HG03432 (cell line): ENCODE measurements at regions not wholly inside any gene's neighbourhood (a gene's known extent, or its start where the extent isn't known, plus 50 kb on each side); places are given as distances from the start of the nearest gene placed in this dataset.
"Not testable (repeated sequence)": the region's sequence is repeated elsewhere in the genome, so short reads cannot be mapped to it uniquely, and the experiment has no call there.

Source experiments
- ATAC-seq: cut with Tn5 transposase; IDR thresholded peaks from one replicate; pipeline ENCODE4 v1.9.1; 2021; ENCODE audit warnings: mild to moderate bottlenecking, moderate library complexity; ENCODE audit not compliant: unreplicated experiment

- no peak for ATAC-seq
These were observed 699.0 kb upstream of the LUZP2 start for GRCh38 chr11:23797624-23798419.

DNA sequence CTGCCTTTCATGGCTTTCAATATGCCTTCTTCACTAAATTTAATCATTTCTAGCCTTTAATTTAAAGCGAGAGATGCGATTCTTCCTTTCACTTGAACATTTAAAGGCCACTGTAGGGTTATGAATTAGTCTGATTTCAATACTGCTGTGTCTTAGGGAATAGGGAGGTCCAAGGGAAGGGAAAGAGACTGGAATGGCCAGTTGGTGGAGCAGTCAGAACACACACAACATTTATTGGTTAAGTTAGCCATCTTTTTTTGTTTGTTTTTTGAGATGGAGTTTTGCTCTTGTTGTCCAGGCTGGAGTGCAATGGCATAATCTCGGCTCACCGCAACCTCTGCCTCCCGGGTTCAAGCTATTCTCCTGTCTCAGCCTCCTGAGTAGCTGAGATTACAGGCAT lies 662.5 kb upstream of the LUZP2 start:
- ATAC-seq = not testable (repeated sequence)

- ATAC-seq = no peak
These were observed 659.9 kb upstream of the LUZP2 start for GRCh38 chr11:23836981-23837380.

DNA sequence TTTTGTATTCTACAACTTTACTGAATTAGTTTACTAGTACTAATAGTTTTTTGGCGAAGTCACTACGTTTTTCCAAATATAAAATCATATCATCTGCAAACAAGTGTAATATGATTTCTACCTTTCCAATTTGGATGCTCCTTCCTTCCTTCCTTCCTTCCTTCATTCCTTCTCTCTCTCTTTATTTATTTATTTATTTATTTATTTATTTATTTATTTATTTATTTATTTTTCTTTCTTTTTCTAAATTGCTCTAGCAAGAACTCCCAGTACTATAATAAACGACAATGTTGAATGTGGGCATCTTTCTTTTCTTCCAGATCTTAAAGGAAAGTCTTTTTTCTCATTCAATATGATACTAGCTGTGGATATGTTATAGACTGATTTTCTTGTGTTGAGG lies 656.0 kb upstream of the LUZP2 start:
- ATAC-seq = no peak

GRCh38 chr11:23846902-23847422 lies 649.9 kb upstream of the LUZP2 start:
- no peak for ATAC-seq

GRCh38 chr11:23851216-23851615 lies 645.6 kb upstream of the LUZP2 start:
- ATAC-seq = no peak

- no peak for ATAC-seq
These were observed 640.2 kb upstream of the LUZP2 start for GRCh38 chr11:23856654-23857053.

DNA sequence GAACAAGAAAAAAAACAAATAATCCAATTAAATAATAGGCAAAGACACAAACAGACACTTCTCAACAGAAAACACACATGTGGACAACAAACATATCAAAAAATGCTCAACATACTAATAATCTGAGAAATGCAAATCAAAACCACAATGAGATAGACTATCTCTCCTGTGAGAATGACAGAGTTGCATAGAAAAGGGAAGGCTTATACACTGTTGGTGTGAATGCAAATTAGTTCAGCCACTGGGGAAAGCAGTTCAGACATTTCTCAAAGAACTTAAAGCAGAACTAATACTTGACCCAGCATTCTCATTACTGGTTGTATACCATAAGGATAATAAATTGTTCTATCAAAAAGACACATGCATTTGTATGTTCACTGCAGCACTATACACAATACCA lies 637.8 kb upstream of the LUZP2 start:
- ATAC-seq = no peak

- ATAC-seq = no peak
These were observed 635.2 kb upstream of the LUZP2 start for GRCh38 chr11:23861615-23862014.

DNA sequence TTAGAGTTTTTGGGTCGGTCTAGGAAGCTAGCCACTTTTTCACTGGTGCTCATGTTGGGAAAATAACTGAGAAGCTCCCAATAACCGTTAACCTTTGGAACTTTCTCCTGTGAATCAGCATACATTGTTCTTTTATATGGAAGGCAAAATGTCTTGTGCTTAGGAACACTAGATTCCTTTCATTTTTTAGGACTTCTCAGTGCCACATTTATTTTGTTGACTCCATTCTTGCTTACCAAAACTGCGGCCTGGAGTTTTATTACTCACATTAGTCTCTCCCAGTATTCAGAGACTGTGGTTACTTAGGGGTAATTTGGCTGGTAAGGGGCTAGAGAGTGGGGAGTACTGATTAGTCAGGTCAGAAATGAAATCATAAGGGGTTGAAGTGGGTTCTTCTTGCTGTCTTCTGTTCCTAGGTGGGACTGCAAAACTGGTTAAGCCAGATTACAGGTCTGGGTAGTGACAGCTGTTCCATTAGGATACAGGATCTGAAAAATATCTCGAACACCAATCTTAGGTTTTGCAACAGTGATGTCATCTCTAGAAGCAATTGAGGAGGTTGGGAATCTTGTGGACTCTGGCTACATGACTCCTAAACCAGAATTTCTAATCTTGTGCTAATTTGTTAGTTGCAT lies 631.4 kb upstream of the LUZP2 start:
- ATAC-seq = no peak

DNA sequence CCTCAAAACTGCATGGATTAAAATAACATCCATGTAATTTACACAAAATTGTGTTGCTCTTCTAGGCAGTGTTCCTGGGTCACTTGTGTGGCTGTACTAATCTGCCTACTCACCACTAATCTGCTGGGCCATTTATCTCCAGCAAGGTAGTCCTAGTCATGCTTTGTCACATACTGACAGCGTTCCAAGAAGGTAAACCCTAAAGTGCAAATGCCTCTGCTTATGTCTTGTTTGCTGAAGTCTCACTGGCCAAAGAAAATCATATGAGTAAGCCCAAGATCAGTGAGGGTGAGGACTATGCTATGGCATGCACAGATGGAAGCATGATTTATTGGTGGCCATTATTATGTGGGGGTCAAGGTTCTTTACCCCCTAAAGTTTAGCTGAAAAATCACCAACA lies 630.2 kb upstream of the LUZP2 start:
- ATAC-seq = no peak

DNA sequence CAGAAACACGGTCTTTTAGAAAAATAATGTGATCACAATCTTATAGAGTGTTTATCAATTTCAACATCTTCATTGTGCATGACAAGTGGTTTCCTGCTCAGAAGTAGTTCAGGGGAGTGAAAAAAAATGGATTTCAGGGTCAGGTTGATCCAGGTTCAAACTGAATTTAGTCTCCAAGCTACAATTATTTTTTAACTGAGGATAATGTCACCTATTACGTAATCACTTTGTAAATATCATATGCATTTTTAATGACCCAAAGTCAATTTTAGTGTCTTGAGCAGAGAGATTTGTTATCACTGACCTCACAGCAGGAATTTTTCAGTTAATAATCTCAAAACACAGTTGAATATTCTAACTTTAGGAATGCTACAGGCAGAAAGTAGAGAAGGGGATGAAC lies 627.2 kb upstream of the LUZP2 start:
- ATAC-seq = no peak

- no peak for ATAC-seq
These were observed 623.4 kb upstream of the LUZP2 start for GRCh38 chr11:23873406-23873805.

- ATAC-seq = no peak
These were observed 621.5 kb upstream of the LUZP2 start for GRCh38 chr11:23875176-23875850.

DNA sequence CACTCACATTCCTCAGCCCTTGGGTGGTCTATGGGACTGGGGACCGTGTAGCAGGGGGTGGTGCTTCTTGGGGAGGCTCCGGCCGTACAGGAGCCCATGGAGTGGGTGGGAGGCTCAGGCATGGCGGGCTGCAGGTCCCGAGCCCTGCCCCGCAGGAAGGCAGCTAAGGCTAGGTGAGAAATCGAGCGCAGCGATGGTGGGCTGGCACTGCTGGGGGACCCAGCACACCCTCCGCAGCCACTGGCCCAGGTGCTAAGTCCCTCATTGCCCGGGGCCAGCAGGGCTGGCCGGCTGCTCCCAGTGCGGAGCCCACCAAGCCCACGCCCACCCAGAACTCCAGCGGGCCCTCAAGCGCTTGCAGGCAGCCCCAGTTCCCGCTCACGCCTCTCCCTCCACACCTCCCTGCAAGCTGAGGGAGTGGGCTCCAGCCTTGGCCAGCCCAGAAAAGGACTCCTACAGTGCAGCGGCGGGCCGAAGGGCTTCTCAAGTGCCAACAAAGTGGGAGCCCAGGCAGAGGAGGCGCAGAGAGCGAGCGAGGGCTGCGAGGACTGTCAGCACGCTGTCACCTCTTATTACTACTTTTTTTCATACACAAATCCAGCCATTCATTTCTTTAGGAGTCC lies 613.3 kb upstream of the LUZP2 start:
- not testable (repeated sequence) for ATAC-seq

DNA sequence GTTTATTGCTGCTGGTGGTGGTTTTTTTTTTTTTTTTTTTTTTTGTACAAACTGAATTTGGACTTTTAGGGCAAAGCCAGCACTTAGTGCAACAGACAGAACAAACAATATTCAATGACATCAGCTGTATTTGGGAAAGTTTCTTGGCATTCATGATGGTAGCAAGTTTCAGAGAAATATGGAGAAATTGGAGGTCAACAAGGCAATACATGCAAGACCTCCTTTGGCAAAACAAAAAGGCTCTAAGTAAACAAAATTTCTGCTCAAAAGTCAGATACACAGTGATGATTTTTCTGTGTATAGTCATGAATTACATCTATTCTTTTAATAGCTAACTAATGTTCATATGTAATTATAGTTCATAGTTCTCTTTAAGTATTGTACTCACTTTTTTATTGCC lies 612.5 kb upstream of the LUZP2 start:
- ATAC-seq = no peak

DNA sequence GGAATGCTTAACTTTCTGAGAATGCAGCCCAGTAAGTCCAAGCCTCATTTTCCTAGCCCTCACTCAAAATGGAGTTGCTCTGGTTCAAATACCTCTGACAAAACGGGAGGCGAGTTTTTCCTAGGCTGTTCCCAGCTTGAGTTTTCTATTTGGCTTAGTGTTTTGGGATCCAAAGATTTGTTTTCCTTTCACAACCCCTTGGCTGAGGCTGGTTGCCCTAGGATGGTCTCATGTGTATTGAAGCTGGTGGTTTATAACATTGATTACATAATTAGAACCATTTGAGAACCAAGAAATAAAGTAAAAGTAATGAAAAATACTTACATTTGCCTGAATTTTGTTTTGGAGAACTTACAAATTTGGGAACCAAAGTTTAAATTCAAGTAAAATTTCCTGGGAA lies 611.1 kb upstream of the LUZP2 start:
- ATAC-seq = no peak

DNA sequence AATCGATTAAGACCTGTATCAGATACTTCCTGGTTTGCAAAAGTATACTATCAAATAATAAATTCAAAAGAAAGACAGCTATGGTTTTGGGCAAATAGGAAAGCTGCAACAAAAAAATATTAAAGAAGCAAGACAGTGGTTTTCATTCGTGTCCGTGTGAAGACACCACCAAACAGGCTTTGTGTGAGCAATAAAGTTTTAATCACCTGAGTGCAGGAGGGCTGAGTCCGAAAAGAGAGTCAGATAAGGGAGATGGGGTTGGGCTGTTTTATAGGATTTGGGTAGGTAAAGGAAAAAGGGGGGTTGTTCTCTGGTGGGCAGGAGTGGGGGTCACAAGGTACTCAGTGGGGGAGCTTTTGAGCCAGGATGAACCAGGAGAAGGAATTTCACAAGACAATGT lies 609.7 kb upstream of the LUZP2 start:
- ATAC-seq = not testable (repeated sequence)

DNA sequence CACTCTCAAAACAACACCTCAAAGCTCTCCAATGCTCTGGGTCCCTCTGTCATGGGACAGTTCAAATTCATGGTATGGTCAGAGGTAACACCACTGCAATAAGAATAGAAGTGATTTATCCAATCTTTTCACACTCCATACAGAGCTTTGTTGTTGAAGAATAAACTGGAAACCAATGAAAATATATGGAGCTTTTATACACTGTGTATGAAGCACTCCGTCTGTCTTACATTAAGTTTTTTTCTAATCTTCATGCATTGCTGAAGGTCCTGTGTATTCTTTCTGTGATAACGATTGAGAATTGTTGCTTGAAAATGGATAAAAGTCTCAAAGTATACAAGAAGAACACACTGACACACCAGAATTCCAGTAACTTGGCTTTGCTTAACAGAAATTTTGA lies 603.7 kb upstream of the LUZP2 start:
- no peak for ATAC-seq

GRCh38 chr11:23897453-23898286 lies 599.2 kb upstream of the LUZP2 start:
- ATAC-seq = no peak
